K562 (cell line): ENCODE measurements at regions not wholly inside any gene's neighbourhood (a gene's known extent, or its start where the extent isn't known, plus 50 kb on each side); places are given as distances from the start of the nearest gene placed in this dataset.

Experiments
- ATAC-seq: fragments of 200-7000 bp; cut with Tn5 transposase; 3 replicates; pipeline ENCODE4 v1.9.1; 2020; ENCODE audit warnings: moderate library complexity
- BruUV-seq: library from RNA; stranded (reverse); fragments of 400-500 nt; replicated peaks from 2 replicates; lab custom pipeline; 2021; lab: Mats Ljungman, UMichigan
- CTCF ChIA-PET: fragments of 300-600 bp; formaldehyde crosslinking; extraction: SDS; loops from one replicate; lab custom pipeline; 2021; ENCODE audit warnings: low intra/inter-chr PET ratio; lab: Yijun Ruan, JAX
- POLR2A ChIA-PET: fragments of 300-600, 350-650 bp; sonication (Branson Sonifier 250); formaldehyde crosslinking; extraction: SDS; loops from one replicate; lab custom pipeline; 2021; ENCODE audit warnings: antibody characterized with exemption, inconsistent platforms; lab: Yijun Ruan, JAX
- DNase-seq, 4 experiments: peaks; one replicate each; pipeline versions ENCODE4 v3.0.0 to v3.0.0-alpha.2; 2011 to 2018; ENCODE audit warnings: low spot score in 3 of 4, mixed read lengths in 3 of 4; ENCODE audit errors: extremely low read depth in 1 of 4
- FAIRE-seq: peaks from 2 replicates; lab custom pipeline; 2011; peaks lifted over from hg19 to GRCh38; lab: Jason Lieb, UNC
- H2AFZ ChIP-seq: 2 replicates; pipeline ENCODE4 v1.6.0; 2011; ENCODE audit warnings: low read depth, low read length, control low read depth, inconsistent platforms
- H3K27ac ChIP-seq: fragments of 200-600 bp; 3 replicates; pipeline ENCODE4 v1.8.0; 2011; ENCODE audit warnings: low read depth, mild to moderate bottlenecking, control low read depth, inconsistent platforms, low read length, moderate library complexity, mixed read lengths; ENCODE audit errors: extremely low read depth
- H3K27me3 ChIP-seq, 2 experiments: fragments of 300-600 bp in 1 of 2; 2 replicates in 1 of 2; 3 replicates in 1 of 2; pipeline versions ENCODE4 v1.6.0 to v1.8.0; 2011; ENCODE audit warnings: inconsistent platforms in 2 of 2, low read length in 2 of 2, mild to moderate bottlenecking in 1 of 2, mixed read lengths in 1 of 2, moderate library complexity in 1 of 2; ENCODE audit not compliant: control insufficient read depth in 2 of 2, insufficient read depth in 2 of 2
- H3K36me3 ChIP-seq: fragments of 300-600 bp; 3 replicates; pipeline ENCODE4 v1.8.0; 2011; ENCODE audit warnings: mild to moderate bottlenecking, low read length, inconsistent platforms; ENCODE audit not compliant: control insufficient read depth, insufficient read depth
- H3K4me1 ChIP-seq, 2 experiments: fragments of 200-600 bp in 1 of 2; replicated peaks in 1 of 2; 2 replicates in 1 of 2; 3 replicates in 1 of 2; pipeline versions ENCODE4 v1.5.1 to v1.8.0; 2011; ENCODE audit warnings: inconsistent platforms in 2 of 2, low read length in 2 of 2, mild to moderate bottlenecking in 1 of 2, mixed read lengths in 1 of 2, moderate library complexity in 1 of 2; ENCODE audit not compliant: control insufficient read depth in 2 of 2, insufficient read depth in 2 of 2
- H3K4me2 ChIP-seq: 2 replicates; pipeline ENCODE4 v1.6.1; 2011; ENCODE audit warnings: low read length, control low read depth, inconsistent platforms, mixed read lengths; ENCODE audit not compliant: insufficient read depth
- H3K4me3 ChIP-seq: fragments of 200-600 bp; sonication (generic), shearing (Covaris generic); 2 replicates; pipeline ENCODE4 v1.5.1; 2016; ENCODE audit warnings: control low read depth, inconsistent platforms
- H3K79me2 ChIP-seq: fragments of 200-600 bp; 3 replicates; pipeline ENCODE4 v1.8.0; 2011; ENCODE audit warnings: low read length, inconsistent platforms; ENCODE audit not compliant: control insufficient read depth, insufficient read depth
- H3K9ac ChIP-seq, 2 experiments: 2 replicates each; pipeline versions ENCODE4 v1.6.0 to v1.6.1; 2011; ENCODE audit warnings: low read depth in 2 of 2, low read length in 2 of 2, control low read depth in 1 of 2, inconsistent platforms in 1 of 2, mild to moderate bottlenecking in 1 of 2, mixed read lengths in 1 of 2; ENCODE audit not compliant: insufficient read depth in 1 of 2
- H3K9me1 ChIP-seq: one replicate; pipeline ENCODE4 v1.6.0; 2011; ENCODE audit warnings: inconsistent platforms, mild to moderate bottlenecking, low read length, moderate library complexity; ENCODE audit not compliant: control insufficient read depth, insufficient read depth
- H3K9me3 ChIP-seq: replicated peaks from 2 replicates; pipeline ENCODE4 v1.5.1; 2011; ENCODE audit warnings: low read depth, low read length, inconsistent platforms; ENCODE audit not compliant: control insufficient read depth, insufficient read depth
- H4K20me1 ChIP-seq: replicated peaks from 2 replicates; pipeline ENCODE4 v1.6.1; 2011; ENCODE audit warnings: low read length, inconsistent platforms, mixed read lengths; ENCODE audit not compliant: control insufficient read depth, insufficient read depth
- E2F6 ChIP-seq, 2 experiments: IDR thresholded peaks; 2 replicates each; pipeline ENCODE4 v1.6.1; 2011; ENCODE audit warnings: borderline replicate concordance in 1 of 2, control low read depth in 1 of 2, low read depth in 1 of 2, low read length in 1 of 2, mild to moderate bottlenecking in 1 of 2, mixed read lengths in 1 of 2, moderate library complexity in 1 of 2; ENCODE audit not compliant: insufficient read depth in 1 of 2, insufficient read length in 1 of 2, poor library complexity in 1 of 2, severe bottlenecking in 1 of 2; ENCODE audit errors: extremely low read depth in 1 of 2
- HDGF ChIP-seq: fragments of 450-650 bp; IDR thresholded peaks from 2 replicates; pipeline ENCODE4 v1.6.1; 2016
- HLTF ChIP-seq: fragments of 450-650 bp; IDR thresholded peaks from 2 replicates; pipeline ENCODE4 v1.6.1; 2016
- MYC ChIP-seq, 2 experiments: fragments of 250-450 bp in 1 of 2; sonication (Bioruptor Pico) in 1 of 2; IDR thresholded peaks; 2 replicates each; pipeline versions ENCODE4 v1.5.1 to v1.6.1; 2012 to 2021; ENCODE audit warnings: low read depth in 2 of 2, borderline replicate concordance in 1 of 2, improper control_type of control experiment in 1 of 2, low read length in 1 of 2, mild to moderate bottlenecking in 1 of 2, moderate library complexity in 1 of 2
- RBFOX2 ChIP-seq: fragments of 200-400 bp; formaldehyde crosslinking; IDR thresholded peaks from 2 replicates; pipeline ENCODE4 v1.6.1; 2017; ENCODE audit warnings: low read depth, mild to moderate bottlenecking, low read length, moderate library complexity
- SIRT6 ChIP-seq: IDR thresholded peaks from one replicate; pipeline ENCODE4 v1.6.1; 2012; ENCODE audit warnings: low read depth, mild to moderate bottlenecking, control low read depth, inconsistent platforms, low read length, moderate library complexity
- WGBS: fragments of 100-300 bp; shearing (Covaris generic); methylation state at CpG from one replicate; pipeline ENCODE4 v1.1.6; 2016; ENCODE audit warnings: low coverage, mixed read lengths; ENCODE audit not compliant: insufficient coverage; ENCODE audit errors: missing lambda C conversion rate; 5-methylcytosine and 5-hydroxymethylcytosine counted together
- in situ Hi-C: fragments of 300-500 bp; cut with MboI; formaldehyde crosslinking; loops from 4 replicates; pipeline ENCODE4 v1.15.0; 2018; ENCODE audit warnings: inconsistent platforms, mixed read lengths
- intact Hi-C: fragments of 100-400 bp; cut with micrococcal nuclease; formaldehyde crosslinking; loops from 2 replicates; pipeline ENCODE4 v1.14.2; 2022

DNA sequence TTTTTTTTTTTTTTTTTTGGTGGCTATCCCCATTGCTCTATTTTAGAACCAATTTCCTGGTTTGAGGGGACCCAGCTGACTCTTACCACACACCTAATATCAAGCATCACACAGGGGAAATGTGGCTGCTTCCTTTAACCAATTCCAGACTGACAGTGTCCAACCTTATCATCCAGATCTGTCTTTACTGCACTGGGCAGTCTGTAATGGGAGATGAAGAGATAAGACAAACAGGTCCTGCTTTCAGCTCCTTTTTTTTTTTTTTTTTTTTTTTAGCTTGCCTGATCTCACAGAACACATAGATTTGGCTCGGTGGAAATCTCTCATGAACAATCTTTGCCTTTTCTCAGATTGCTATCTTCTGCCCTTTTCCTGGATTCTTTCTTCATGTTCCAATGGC lies 198.8 kb upstream of the TYRP1 start:
- Histone ChIP-seq H3K4me1 (no peaks in the 10 kb centered on the region), H3K4me3 (no peak overlapping the region), H3K27ac (no peak overlapping the region), H3K9me3 (no peaks in the 10 kb centered on the region), H3K4me2 (no peak overlapping the region), H4K20me1 (no peaks in the 10 kb centered on the region), H3K9ac (no peak overlapping the region), H3K79me2 (no peaks in the 10 kb centered on the region), H3K36me3 (no peaks in the 10 kb centered on the region), H2AFZ (no peak overlapping the region), H3K9me1 (no peaks in the 10 kb centered on the region), H3K27me3 (no peaks in the 10 kb centered on the region)
- no CpG with 5 or more reads among the region's 1 CpG for WGBS
- BruUV-seq = no TSS peak
- CTCF ChIA-PET = no interaction called here
- DNase-seq (no peak), FAIRE-seq (no peak), ATAC-seq (no peak)
- in situ Hi-C loops (no loop called here), intact Hi-C loops (no loop called here)
- no peak for TF ChIP-seq MYC (IDR thresholded peaks at IDR 0.05; ENCODE audit: low read depth, low read length)
- no peak for TF ChIP-seq MYC (CRISPR knock-in tag; IDR thresholded peaks at IDR 0.05; ENCODE audit: borderline replicate concordance, low read depth)
- TF ChIP-seq HDGF = no peak
- TF ChIP-seq E2F6 (IDR thresholded peaks at IDR 0.05; ENCODE audit: borderline replicate concordance in 1 of 2, extremely low read depth in 1 of 2, insufficient read depth in 1 of 2, insufficient read length in 1 of 2, low read depth in 1 of 2, low read length in 1 of 2, poor library complexity in 1 of 2, severe bottlenecking in 1 of 2) = no peak
- TF ChIP-seq HLTF = no peak
- POLR2A ChIA-PET = no interaction called here

GRCh38 chr9:12497790-12498189 lies 195.4 kb upstream of the TYRP1 start:
- BruUV-seq = no TSS peak
- Histone ChIP-seq H2AFZ (no peak overlapping the region), H3K4me3 (no peak overlapping the region), H3K4me2 (no peak overlapping the region), H3K79me2 (no peaks in the 10 kb centered on the region), H3K36me3 (no peaks in the 10 kb centered on the region), H3K9ac (no peak overlapping the region), H4K20me1 (no peaks in the 10 kb centered on the region), H3K27me3 (no peaks in the 10 kb centered on the region), H3K9me1 (no peaks in the 10 kb centered on the region), H3K9me3 (no peaks in the 10 kb centered on the region), H3K27ac (no peak overlapping the region), H3K4me1 (no peaks in the 10 kb centered on the region)
- in situ Hi-C loops = no loop called here
- ChIA-PET CTCF (no interaction called here), POLR2A (no interaction called here)
- intact Hi-C loops = no loop called here
- FAIRE-seq (no peak), DNase-seq (no peak), ATAC-seq (no peak)
- no peak for TF ChIP-seq RBFOX2
- TF ChIP-seq SIRT6 = no peak
